GM18909 (cell line): ENCODE measurements at regions not wholly inside any gene's neighbourhood (a gene's known extent, or its start where the extent isn't known, plus 50 kb on each side); places are given as distances from the start of the nearest gene placed in this dataset.
"Not testable (repeated sequence)": the region's sequence is repeated elsewhere in the genome, so short reads cannot be mapped to it uniquely, and the experiment has no call there.

Experiments used
- ATAC-seq: cut with Tn5 transposase; IDR thresholded peaks from one replicate; pipeline ENCODE4 v1.9.1; 2021; ENCODE audit warnings: mild to moderate bottlenecking; ENCODE audit not compliant: unreplicated experiment, poor library complexity

- ATAC-seq = no peak
These were observed 92.8 kb upstream of the OSBPL8 start for GRCh38 chr12:76652402-76652801.

- no peak for ATAC-seq
These were observed 93.8 kb upstream of the OSBPL8 start for GRCh38 chr12:76653342-76653741.

GRCh38 chr12:76664731-76665130 is 99.2 kb upstream of the ZDHHC17 start:
- no peak for ATAC-seq

- no peak for ATAC-seq
These were observed 97.6 kb upstream of the ZDHHC17 start for GRCh38 chr12:76666290-76666835.

GRCh38 chr12:76669981-76670380 is 93.9 kb upstream of the ZDHHC17 start:
- ATAC-seq = no peak

GRCh38 chr12:76670776-76671175 is 93.1 kb upstream of the ZDHHC17 start:
- no peak for ATAC-seq

- no peak for ATAC-seq
These were observed 89.1 kb upstream of the ZDHHC17 start for GRCh38 chr12:76674669-76675315.

- ATAC-seq = not testable (repeated sequence)
These were observed 87.7 kb upstream of the ZDHHC17 start for GRCh38 chr12:76676261-76676660.

GRCh38 chr12:76678992-76679391 is 84.9 kb upstream of the ZDHHC17 start:
- ATAC-seq = no peak

GRCh38 chr12:76679778-76680177 is 84.1 kb upstream of the ZDHHC17 start:
- no peak for ATAC-seq

- no peak for ATAC-seq
These were observed 83.0 kb upstream of the ZDHHC17 start for GRCh38 chr12:76680940-76681339.

GRCh38 chr12:76685246-76685678 is 78.7 kb upstream of the ZDHHC17 start:
- ATAC-seq = no peak

GRCh38 chr12:76687981-76688380 is 75.9 kb upstream of the ZDHHC17 start:
- no peak for ATAC-seq

GRCh38 chr12:76688631-76689030 is 75.3 kb upstream of the ZDHHC17 start:
- no peak for ATAC-seq

- no peak for ATAC-seq
These were observed 72.8 kb upstream of the ZDHHC17 start for GRCh38 chr12:76690921-76691700.

- no peak for ATAC-seq
These were observed 71.1 kb upstream of the ZDHHC17 start for GRCh38 chr12:76692846-76693245.

- ATAC-seq = no peak
These were observed 69.5 kb upstream of the ZDHHC17 start for GRCh38 chr12:76694369-76694768.

GRCh38 chr12:76696186-76696585 is 67.7 kb upstream of the ZDHHC17 start:
- no peak for ATAC-seq

GRCh38 chr12:76697849-76698248 is 66.1 kb upstream of the ZDHHC17 start:
- ATAC-seq = no peak

- no peak for ATAC-seq
These were observed 65.6 kb upstream of the ZDHHC17 start for GRCh38 chr12:76698316-76698715.

- ATAC-seq = no peak
These were observed 64.9 kb upstream of the ZDHHC17 start for GRCh38 chr12:76698966-76699365.

GRCh38 chr12:76701690-76702089 is 62.2 kb upstream of the ZDHHC17 start:
- no peak for ATAC-seq
